ENCODE measurements at regions not wholly inside any gene's neighbourhood (a gene's known extent, or its start where the extent isn't known, plus 50 kb on each side); places are given as distances from the start of the nearest gene placed in this dataset.
"Not testable (repeated sequence)": the region's sequence is repeated elsewhere in the genome, so short reads cannot be mapped to it uniquely, and the experiment has no call there.

DNA sequence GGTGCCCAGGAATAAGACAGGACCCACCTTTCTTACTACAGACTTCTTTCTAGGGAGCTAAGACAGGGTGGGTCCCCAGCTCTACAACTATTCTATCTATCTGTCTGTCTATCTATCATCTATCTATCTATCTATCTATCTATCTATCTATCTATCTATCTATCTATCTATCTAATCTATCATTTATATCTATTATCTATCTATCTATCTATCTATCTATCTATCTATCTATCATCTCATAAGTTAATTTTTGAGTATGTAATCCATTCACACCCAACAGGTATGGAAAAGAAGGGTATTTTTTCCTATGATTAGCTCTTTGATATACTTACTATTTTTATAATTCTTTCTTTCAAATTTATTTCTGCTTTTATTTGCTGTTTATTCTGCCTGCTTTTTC is 55.9 kb downstream of the BAMBI start:
- no peak for DNase-seq

DNA sequence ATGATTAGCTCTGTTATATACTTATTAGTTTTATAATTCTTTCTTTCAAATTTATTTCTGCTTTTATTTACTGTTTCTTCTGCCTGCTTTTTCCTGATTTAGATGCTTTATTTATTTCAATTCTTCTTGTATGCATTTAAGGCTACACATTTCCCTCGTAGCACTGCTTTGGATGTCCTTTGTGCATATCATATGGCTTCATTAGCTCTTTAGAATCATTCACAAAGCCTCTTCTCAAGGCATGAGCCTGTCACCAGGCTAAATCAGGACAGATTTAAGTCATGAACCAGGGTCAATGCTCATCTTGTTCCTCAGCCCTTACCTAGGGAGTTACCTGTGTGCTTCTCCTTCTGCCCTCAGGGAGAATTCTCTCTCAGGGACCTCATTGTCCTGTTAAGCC is 56.3 kb downstream of the BAMBI start:
- DNase-seq, result no peak

DNA sequence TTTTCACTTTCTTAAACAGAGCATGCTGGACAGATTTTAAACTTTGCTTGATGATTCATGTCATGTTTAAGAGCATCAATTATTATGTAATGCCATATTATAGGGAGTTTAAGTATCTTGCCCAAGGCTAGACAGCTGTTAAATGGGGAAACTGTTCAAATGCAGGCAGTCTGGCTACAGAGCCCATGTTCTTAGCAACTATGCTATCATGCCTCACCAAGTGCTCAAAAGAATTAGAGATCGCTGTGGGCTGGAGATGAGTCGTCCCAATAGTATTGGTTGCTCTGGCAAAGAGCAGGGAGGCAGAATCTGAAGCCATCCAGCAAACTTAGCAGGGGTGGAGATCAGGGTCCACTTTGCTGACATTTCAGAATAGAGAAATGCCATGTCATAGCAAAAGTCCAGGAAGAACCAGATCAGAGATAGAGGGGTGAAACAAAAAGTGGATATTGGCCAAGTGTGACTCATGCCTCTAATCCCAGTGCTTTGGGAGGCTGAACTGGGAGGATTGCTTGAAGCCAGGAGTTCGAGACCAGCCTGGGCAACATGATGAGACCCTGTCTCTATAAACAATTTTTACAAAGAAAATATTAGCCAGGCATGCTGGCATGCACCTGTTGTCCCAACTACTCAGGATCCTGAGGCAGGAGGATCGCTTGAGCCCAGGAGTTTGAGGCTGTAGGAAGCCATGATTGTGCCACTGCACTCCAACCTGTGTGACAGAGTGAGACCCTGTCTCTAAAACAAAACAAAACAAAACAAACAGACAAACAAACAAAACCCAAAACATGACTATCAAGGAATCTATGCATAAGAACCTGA is 57.8 kb downstream of the BAMBI start:
- DNase-seq, result no peak

DNA sequence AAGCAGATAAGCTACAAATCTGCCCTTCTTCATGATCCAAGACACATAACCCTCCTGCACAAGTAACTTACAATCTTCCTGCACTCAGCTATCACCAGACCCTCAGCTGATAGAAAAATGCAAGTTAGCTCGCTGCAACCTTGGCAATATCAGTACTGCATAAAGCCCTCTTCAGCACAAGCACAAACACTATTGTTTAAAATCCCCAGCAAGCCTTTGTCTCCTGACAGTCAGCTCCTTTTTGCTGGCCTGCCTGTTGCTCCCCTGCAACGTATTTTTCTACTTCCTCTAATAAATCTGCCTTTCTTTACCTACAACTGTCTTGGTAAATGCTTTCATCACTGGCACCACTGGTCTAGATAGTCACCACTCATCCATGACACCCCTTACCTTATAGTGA is 59.8 kb downstream of the BAMBI start:
- DNase-seq, result no peak

DNA sequence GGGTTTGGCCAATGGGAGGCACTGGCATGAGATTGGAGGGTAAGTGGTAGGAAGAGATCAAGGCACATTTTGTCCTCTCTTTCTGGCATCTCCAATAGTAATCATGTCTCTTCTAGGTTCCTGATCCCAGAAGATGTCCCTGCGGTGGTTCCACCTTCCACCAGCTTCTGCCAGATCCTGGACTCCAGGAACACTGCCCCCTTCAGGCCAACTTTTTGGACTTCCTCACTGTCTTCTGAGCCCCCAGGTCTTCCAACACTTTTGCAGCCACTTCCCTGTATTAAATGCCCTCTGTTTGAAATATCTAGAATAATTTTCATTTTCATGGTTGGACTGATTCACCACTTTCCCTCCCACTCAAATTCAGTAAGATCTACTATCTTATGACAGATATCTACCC is 60.9 kb downstream of the BAMBI start:
- DNase-seq, result no peak

DNA sequence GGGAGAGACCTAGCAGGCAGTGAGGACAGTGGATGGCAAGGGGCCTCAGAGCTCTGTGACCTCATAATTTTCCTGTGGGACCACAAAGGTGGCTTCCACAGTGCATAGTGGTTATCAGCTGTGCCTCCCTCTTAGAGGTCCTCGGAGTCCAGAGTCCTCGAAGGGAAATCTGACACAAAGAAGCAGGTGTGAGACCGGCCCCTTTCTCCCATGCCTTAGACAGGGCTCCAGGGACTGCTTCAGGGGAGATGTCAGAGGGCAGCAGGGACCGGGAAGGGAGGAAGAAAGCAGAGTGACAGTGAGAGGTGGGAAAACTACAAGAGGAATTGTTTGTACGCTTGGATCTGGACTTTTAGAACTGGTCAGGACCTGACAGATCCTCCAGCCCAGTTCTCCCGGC is 66.3 kb downstream of the BAMBI start:
- no peak for DNase-seq

DNA sequence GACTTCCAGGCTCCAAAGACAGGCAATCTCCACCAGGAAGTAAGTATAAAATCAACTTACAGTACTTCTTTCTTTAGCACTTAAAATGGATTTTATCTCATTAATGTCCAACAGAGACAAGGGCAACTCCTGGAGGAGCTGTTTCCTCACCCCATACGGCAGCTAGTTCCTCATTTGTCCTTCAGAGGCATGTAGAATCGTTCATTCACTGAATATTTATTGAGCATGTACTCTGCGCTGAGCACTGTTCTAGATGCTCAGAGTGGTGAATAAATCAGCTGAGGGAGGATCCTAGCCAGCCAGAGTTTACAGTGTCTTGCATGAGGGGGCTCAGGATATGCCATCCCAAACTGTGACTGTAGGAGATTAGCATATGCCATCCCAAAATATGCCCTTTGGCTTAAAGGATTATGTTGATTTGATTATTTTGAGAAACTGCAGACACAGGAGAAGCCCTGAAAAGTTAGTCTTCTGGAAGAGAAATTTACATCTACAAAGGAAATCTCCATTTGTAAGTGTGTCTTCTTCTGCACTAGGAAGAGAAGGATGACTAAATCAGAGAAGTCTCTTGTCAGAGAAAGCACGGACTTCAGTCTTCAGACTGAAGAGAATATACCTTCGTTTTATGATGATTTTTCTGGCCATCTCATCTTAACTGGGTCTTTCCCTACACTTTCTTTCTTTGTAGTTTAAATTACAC is 66.9 kb downstream of the BAMBI start:
- DNase-seq, result no peak

DNA sequence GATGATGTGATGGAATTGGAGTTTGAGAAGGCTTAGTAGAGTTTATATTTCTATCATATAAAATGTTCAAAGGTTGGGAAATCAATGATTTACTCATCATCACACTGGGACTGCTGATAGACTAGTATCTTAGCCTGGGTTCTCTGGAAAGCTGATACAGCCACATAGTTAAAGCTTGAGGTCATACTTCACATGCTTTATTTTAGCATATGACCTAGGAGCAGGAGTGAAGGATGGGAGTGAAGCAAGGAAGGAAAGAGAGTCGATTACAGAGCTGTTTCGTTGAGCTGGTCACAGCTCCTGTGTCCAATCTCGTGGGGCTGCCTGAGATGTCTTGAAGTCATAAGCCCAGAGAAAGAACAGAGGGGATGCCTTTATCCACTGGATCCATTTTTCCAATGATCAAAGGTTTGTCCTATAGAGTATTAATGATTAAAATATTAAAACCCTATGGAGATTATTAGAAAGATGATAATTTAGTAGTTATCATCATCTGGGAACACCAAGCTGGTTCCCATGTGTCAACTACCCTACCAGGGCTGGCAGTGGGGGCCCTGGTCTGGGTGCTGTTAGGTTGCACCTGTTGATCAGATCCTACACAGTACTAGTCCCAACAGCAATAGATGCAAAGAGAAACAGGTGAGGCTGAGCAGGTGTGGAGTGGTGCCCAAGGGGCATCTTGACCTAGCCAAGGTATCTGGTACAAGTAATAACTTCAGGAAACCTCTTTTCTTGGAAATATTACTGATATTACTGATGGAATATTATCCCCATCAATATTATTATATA is 77.8 kb downstream of the BAMBI start:
- no peak for DNase-seq

DNA sequence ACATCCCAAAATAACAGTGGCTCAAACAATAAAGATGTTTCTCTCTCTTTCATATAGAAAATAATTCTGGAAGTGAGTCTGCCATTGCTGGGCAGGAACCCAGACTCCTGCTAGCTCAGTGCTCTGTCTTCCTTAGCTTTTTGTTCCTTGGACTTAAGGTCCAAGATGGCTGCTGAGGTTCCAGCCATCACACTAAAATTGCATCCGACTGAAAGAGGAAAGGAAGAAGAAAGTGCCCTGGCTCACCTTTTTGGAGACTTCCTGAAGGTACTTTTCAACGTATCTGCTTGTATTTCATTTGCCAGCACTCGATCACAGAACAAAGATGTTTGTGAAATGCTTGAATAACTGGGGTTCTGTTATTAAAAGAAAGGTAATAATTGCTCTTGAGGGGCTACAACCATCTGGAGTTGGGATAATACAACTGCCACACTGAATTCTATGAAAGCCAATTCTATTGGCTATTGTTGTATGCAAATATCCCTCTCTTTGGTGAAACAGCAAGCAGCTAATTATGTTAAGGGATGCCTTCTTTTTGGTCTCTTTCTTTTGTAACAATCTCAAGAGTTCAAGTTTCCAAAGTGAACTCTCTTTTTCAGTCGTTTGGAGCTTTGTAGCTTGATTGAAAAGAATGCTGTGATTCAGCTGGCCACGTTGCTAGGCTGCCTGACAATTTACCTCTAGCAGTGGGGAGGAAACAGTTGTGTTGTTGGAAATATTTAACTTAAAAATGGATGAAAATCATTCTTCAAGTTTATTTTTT is 83.9 kb downstream of the BAMBI start:
- DNase-seq, result no peak

DNA sequence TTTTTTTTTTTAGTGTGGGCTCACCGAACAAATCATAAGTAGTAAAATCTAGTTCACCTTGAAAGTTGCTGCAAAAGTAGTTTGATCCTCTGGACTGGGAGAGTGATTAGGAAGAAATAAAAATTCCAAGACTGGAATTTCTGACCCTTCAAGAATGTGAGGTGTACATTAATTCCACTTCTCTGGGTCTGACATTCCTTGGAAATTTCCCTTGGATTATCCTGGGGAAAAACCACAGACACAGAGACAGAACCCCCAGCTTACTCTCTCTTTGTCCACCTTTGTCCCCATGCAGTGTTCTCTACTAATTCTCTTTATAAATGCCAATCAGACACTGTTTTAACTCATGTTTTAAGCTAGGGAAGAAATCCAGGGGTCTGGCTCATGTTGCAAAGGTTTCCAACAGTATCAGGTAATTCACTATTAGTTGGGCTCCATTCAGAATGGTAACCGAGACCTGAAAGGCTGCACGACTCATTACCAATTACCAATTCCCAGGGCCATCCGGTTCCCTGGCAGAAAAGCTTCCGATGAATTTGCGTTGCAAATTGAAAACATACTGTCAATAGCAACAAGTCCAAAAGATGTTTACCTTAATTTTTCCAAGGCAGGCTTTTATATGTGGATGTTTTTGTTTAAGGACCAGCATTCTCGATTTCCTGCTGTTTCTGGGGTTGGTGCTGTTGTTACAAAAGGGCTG is 86.3 kb downstream of the BAMBI start:
- DNase-seq, result no peak

DNA sequence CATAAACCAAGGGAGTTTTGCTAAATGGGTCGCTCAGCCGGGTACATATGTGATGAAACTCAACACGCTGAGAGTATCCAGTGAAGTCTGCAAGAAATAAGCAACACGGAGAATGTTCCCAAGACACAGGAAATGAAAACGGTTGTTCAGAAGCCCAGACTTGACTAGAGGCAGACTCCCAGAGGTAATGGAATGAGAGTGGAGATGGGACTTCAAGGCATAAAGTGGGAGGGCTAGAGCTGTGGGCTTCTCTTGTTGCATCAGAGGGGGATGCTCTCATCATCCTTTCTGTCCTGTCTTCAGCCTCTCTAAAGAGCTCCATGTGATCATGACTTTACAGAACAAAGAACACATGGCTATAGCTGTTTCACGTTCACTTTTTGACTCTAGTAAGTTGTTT is 88.3 kb downstream of the BAMBI start:
- peak; percentile 31 for DNase-seq

DNA sequence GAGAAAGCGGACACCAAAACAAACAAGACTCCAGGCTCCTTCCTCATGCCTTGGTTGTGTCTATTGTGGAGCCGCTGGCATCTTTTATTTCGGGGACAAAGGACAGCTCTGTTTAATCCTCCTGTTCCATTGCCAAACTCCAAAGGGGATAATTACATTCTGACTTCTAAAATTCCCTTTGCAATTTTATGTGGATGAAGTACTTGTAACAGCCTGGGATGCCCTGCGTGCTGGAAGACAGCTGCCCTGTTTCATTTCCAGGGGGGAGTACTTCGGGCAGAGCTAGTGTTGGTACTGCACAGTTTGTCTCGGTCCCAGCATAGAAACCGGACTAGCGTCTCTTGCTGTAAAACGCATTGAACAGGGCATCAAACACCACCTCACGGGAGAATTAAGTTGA is 90.9 kb downstream of the BAMBI start:
- no peak for DNase-seq

DNA sequence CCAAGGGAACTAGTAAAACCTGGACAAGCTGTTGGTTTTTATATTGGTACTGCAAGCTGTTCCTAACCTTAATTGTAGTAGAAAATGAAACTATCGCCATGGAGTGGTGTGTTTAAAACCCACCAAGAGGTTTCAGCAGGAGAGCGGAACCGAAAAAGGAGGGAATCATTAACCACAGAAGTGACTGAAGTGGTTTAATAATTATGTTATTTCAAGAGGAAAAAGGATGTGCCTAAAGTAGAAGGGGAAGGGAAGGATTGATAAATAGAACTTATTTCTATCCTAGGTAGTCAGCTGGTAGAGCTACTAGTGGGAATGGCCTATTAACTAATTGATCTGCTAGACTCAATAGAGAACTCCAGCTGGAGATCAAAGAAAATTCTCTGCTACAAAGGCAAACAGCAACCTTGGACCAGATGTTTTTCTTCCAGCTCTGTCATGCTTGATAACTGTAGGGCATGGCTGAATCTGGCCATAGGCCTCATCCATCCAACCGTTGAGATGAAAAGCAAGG is 91.8 kb downstream of the BAMBI start:
- no peak for DNase-seq

DNA sequence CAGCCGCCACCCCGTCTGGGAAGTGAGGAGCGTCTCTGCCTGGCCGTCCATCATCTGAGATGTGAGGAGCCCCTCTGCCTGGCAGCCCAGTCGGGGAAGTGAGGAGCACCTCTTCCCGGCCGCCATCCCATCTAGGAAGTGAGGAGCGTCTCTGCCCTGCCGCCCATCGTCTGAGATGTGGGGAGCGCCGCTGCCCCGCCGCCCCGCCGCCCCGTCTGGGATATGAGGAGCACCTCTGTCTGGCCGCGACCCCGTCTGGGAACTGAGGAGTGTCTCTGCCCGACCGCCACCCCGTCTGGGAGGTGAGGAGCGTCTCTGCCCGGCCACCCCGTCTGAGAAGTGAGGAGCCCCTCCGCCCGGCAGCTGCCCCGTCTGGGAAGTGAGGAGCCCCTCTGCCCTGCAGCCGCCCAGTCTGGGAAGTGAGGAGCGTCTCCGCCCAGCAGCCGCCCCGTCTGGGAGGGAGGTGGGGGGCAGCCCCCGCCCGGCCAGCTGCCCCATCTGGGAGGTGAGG is 94.3 kb downstream of the BAMBI start:
- DNase-seq, result not testable (repeated sequence)

DNA sequence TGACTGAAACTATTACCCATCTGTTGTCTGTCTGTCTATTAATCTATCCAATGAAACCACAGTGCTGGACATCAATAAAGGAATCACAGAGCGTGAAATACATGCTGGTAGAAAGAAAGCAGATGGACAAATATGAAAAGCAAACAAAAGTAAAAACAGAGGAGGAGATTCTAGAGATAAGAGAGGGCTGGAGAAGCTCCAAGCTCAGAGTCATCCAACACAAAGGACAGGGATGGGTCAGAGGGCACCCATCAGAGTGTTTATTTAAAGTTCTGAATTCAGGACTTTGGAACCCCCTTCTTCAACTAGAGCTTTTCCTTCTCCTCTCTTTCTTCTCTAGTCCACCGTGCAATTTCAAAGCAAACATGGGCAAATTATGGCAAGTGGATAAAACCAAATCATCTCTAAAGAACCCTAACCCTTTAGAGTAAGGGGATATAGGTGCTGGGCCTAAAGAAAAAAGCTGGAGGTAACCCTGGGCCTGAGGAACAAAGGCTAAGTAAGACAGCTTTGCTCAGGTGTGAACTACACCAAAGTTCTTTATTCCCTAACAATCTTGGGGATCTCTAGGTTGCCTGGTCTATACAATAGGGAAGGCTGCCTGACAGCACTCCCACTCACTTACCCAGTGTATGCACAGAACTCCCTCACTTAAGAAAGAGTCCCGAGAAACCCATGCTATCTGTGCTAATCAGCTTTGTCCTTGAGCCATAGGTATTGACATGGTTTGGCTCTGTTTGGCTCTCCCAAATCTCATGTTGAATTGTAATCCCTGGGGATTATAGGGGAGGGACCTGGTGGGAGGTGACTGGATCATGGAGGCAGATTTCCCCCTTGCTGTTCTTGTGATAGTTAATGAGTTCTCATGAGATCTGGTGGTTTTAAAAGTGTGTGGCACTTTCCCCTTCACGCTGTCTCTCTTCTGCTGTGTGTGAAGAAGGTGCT is 97.0 kb downstream of the BAMBI start:
- no peak for DNase-seq

DNA sequence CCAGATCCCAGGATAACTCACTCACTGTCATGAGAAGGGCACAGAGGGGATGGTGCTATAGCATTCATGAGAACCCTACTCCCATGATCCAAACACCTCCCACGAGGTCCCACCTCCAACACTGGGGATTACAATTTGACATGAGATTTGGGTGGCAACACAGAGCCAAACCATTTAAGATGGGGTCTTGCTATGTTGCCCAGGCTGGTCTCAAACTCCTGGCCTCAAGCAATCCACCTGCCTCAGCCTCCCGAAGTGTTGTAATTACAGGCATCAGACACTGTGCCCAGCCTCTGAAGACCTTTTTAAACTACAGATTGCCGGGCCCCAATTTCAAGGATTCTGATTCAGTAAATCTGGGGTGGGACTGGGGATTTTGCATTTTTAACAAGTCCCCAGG is 98.5 kb downstream of the BAMBI start:
- DNase-seq, result no peak

DNA sequence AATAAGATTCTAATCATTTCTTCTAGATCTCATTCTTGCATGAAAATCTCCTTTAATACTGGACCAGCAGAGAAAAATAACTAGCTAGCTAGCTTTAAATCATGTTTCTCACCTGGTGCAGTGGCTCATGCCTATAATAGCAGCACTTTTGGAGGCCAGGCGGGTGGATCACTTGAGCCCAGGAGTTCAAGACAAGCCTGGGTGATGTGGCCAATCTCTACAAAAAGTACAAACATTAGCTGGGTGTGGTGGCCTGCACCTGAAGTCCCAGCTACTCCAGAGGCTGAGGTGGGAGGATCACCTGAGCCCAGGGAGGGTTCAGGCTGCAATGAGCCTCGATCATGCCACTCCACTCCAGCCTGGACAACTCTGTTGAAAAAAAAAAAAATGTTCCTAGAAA is 99.2 kb downstream of the BAMBI start:
- DNase-seq, result no peak

DNA sequence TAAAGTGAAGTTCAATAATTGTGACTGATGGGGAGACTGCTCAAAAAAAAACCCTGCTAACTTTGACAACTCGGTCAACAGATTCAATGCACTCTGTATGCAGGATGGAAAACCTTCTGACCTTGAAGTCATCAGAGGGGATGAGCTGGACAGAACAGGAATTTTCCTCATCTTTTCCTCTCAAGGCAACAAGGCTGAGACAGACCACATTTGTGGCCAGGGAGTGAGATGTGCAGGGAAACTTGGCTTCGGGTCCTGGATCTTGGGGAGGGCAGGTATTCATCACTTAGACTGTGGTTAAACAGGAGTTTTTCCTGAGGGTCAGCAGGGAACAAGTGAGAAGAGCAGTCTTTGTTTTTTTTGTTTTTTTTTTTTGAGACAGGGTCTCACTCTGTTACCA is 100.6 kb downstream of the BAMBI start:
- no peak for DNase-seq

DNA sequence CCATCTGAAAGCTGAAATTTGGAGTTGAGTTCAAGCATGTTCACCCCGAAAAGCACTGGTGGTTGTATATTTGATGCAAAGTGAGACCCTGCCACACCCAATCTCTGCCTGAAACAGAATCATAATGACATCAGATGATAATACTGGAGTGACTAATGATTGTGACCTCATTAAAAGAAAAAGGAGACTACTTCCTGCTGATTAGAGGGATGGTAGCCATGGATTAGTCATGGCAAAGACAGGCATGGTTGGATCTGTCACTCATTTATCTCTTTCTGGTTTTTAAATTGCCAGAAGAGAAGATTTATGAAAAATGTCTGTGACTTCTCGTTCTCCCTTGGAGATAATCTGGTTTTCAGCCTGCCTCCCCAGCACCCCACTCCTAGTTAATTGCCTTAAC is 101.2 kb downstream of the BAMBI start:
- DNase-seq, result no peak

DNA sequence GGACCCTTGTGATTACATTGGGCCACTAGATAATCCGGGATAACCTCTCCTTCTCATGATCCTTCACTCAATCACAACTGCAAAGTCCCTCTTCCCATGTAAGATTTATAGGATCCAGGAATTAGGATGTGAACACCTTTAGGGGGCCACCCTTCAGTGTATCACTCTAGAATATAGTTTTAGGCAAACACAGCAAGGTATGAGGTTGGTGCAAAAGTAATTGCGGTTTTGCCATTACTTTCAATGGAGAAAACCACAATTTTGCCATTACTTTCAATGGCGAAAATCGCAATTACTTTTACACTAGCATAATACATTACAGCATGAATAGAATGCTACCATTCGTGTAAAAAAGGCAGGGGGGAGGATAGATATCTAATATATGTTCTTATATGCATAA is 104.0 kb downstream of the BAMBI start:
- DNase-seq, result no peak

DNA sequence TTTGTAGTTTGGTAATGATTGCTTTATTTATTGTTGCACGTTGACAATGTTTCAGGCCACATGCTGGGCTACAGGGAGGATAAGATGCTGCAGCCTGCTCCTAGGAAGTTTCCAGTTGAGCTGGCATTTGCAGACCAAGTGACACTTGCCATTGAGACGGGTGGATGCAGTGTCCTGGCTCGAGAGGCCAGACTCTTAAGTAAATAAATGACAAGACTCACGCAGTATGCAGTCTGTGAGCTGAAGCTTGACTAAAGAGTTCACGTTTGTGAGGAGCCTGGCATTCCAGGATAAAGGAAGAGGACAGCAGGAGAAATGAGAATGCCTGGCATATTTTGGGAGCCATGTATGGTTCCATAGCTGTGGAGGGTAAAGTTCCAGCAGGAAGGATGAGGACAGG is 105.8 kb downstream of the BAMBI start:
- DNase-seq, result no peak

All from right hindlimb (tissue), 1 donor.